Neutrophil (primary cell): ENCODE measurements at regions not wholly inside any gene's neighbourhood (a gene's known extent, or its start where the extent isn't known, plus 50 kb on each side); places are given as distances from the start of the nearest gene placed in this dataset.

Source experiments
- H3K27ac ChIP-seq: fragments of 200-600 bp; sonication (generic); 2 replicates; pipeline ENCODE4 v1.5.1; 2016; ENCODE audit warnings: mild to moderate bottlenecking, moderate library complexity
- H3K27me3 ChIP-seq: fragments of 200-600 bp; sonication (generic); 2 replicates; pipeline ENCODE4 v1.6.0; 2016; ENCODE audit warnings: mild to moderate bottlenecking
- H3K36me3 ChIP-seq: fragments of 200-600 bp; sonication (generic); 2 replicates; pipeline ENCODE4 v1.5.1; 2017
- H3K4me1 ChIP-seq, 2 experiments: fragments of 200-600 bp in 1 of 2; sonication (generic) in 1 of 2; 1 replicate in 1 of 2; 2 replicates in 1 of 2; pipeline versions ENCODE4 v1.5.1 to v1.6.1; 2013 to 2016; ENCODE audit warnings: low read depth in 1 of 2, low read length in 1 of 2, mild to moderate bottlenecking in 1 of 2, moderate library complexity in 1 of 2; ENCODE audit not compliant: control insufficient read depth in 1 of 2, insufficient read depth in 1 of 2
- H3K4me3 ChIP-seq, 2 experiments: fragments of 200-600 bp in 1 of 2; sonication (generic) in 1 of 2; 1 replicate in 1 of 2; 2 replicates in 1 of 2; pipeline ENCODE4 v1.5.1; 2013 to 2016; ENCODE audit warnings: low read depth in 1 of 2, low read length in 1 of 2, mild to moderate bottlenecking in 1 of 2, moderate library complexity in 1 of 2
- H3K9me3 ChIP-seq: fragments of 200-600 bp; sonication (generic); 2 replicates; pipeline ENCODE4 v1.5.1; 2016
- TF ChIP-seq, protein P1 (sequence below): fragments of 200-600 bp; sonication (generic); IDR thresholded peaks from 2 replicates; pipeline ENCODE4 v1.5.1; 2016; ENCODE audit warnings: antibody characterized with exemption

DNA sequence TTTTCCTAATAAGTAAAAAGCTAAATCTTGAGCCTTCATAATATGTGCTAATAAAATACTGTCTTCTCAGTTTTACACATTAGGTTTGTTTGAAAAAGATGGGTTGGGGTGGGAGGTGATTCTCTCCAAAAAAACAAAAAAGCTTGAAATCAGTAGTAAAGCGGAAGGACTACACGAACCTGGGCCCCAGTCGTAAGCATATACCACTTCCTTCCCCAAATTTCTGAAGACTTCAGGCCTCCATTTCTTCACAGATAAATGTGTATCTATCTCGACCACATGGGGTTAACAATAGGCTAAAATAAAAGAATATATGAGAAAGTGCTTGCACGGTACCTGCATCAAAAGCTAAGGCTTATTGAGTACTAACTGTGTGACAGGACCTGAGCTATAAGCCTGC, 51.6 kb upstream of the PAX2 start:
- Histone ChIP-seq H3K4me3 (no peak overlapping the region), H3K27me3 (peaks cover 78% of the 10 kb centered on the region), H3K9me3 (no peaks in the 10 kb centered on the region), H3K4me1 (peaks cover 5 to 8% of the 10 kb centered on the region in 2 experiments), H3K36me3 (no peaks in the 10 kb centered on the region), H3K27ac (no peak overlapping the region)
- TF ChIP-seq, protein P1, sequence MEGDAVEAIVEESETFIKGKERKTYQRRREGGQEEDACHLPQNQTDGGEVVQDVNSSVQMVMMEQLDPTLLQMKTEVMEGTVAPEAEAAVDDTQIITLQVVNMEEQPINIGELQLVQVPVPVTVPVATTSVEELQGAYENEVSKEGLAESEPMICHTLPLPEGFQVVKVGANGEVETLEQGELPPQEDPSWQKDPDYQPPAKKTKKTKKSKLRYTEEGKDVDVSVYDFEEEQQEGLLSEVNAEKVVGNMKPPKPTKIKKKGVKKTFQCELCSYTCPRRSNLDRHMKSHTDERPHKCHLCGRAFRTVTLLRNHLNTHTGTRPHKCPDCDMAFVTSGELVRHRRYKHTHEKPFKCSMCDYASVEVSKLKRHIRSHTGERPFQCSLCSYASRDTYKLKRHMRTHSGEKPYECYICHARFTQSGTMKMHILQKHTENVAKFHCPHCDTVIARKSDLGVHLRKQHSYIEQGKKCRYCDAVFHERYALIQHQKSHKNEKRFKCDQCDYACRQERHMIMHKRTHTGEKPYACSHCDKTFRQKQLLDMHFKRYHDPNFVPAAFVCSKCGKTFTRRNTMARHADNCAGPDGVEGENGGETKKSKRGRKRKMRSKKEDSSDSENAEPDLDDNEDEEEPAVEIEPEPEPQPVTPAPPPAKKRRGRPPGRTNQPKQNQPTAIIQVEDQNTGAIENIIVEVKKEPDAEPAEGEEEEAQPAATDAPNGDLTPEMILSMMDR = no peak
